ENCODE measurements at regions not wholly inside any gene's neighbourhood (a gene's known extent, or its start where the extent isn't known, plus 50 kb on each side); places are given as distances from the start of the nearest gene placed in this dataset.

- TF ChIP-seq CTCF (IDR thresholded peaks at IDR 0.05; ENCODE audit: partially characterized antibody, unreplicated experiment), result no peak
- Mint-ChIP-seq H3K27ac (ENCODE audit: unreplicated experiment) (no peak overlapping the region), H3K4me1 (ENCODE audit: low read depth, unreplicated experiment) (peaks cover 14% of the 10 kb centered on the region), H3K27me3 (ENCODE audit: unreplicated experiment) (peaks cover 8% of the 10 kb centered on the region), H3K9me3 (ENCODE audit: unreplicated experiment) (peaks cover 9% of the 10 kb centered on the region), H3K36me3 (ENCODE audit: unreplicated experiment) (peaks cover 22% of the 10 kb centered on the region), H3K4me3 (ENCODE audit: unreplicated experiment) (no peak overlapping the region)
- DNase-seq, result no peak
These were observed 127.2 kb upstream of the PPP2R2D start for GRCh38 chr10:131773370-131774343.

GRCh38 chr10:131774681-131775085 lies 126.1 kb upstream of the PPP2R2D start:
- TF ChIP-seq CTCF (IDR thresholded peaks at IDR 0.05; ENCODE audit: partially characterized antibody, unreplicated experiment), result no peak
- H3K36me3 Mint-ChIP-seq (ENCODE audit: unreplicated experiment), result peaks cover 26% of the 10 kb centered on the region
- H3K9me3 Mint-ChIP-seq (ENCODE audit: unreplicated experiment), result peaks cover 12% of the 10 kb centered on the region
- peaks cover 8% of the 10 kb centered on the region for H3K27me3 Mint-ChIP-seq (ENCODE audit: unreplicated experiment)
- H3K4me3 Mint-ChIP-seq (ENCODE audit: unreplicated experiment), result no peak overlapping the region
- no peak for DNase-seq
- H3K4me1 Mint-ChIP-seq (ENCODE audit: low read depth, unreplicated experiment), result peaks cover 8% of the 10 kb centered on the region
- H3K27ac Mint-ChIP-seq (ENCODE audit: unreplicated experiment), result no peak overlapping the region

- H3K4me3 Mint-ChIP-seq (ENCODE audit: unreplicated experiment), result no peak overlapping the region
These were observed 125.4 kb upstream of the PPP2R2D start for GRCh38 chr10:131775433-131775832.

GRCh38 chr10:131775833-131776232 lies 125.0 kb upstream of the PPP2R2D start:
- DNase-seq, result no peak
- Mint-ChIP-seq H3K4me3 (ENCODE audit: unreplicated experiment) (no peak overlapping the region), H3K27me3 (ENCODE audit: unreplicated experiment) (peaks cover 14% of the 10 kb centered on the region), H3K27ac (ENCODE audit: unreplicated experiment) (no peak overlapping the region), H3K36me3 (ENCODE audit: unreplicated experiment) (peaks cover 26% of the 10 kb centered on the region), H3K9me3 (ENCODE audit: unreplicated experiment) (peaks cover 11% of the 10 kb centered on the region), H3K4me1 (ENCODE audit: low read depth, unreplicated experiment) (no peaks in the 10 kb centered on the region)
- no peak for TF ChIP-seq CTCF (IDR thresholded peaks at IDR 0.05; ENCODE audit: partially characterized antibody, unreplicated experiment)

More at GRCh38 chr10:131775433-131775832, 125.4 kb upstream of the PPP2R2D start:
- TF ChIP-seq CTCF (IDR thresholded peaks at IDR 0.05; ENCODE audit: partially characterized antibody, unreplicated experiment), result no peak
- H3K27me3 Mint-ChIP-seq (ENCODE audit: unreplicated experiment), result peaks cover 11% of the 10 kb centered on the region
- peaks cover 26% of the 10 kb centered on the region for H3K36me3 Mint-ChIP-seq (ENCODE audit: unreplicated experiment)
- H3K4me1 Mint-ChIP-seq (ENCODE audit: low read depth, unreplicated experiment), result peaks cover under 1% of the 10 kb centered on the region
- no peak overlapping the region for H3K27ac Mint-ChIP-seq (ENCODE audit: unreplicated experiment)
- H3K9me3 Mint-ChIP-seq (ENCODE audit: unreplicated experiment), result peaks cover 11% of the 10 kb centered on the region
- DNase-seq, result no peak

- Mint-ChIP-seq H3K4me1 (ENCODE audit: low read depth, unreplicated experiment) (no peaks in the 10 kb centered on the region), H3K9me3 (ENCODE audit: unreplicated experiment) (peaks cover 11% of the 10 kb centered on the region), H3K4me3 (ENCODE audit: unreplicated experiment) (no peak overlapping the region), H3K27ac (ENCODE audit: unreplicated experiment) (no peak overlapping the region), H3K36me3 (ENCODE audit: unreplicated experiment) (peaks cover 26% of the 10 kb centered on the region), H3K27me3 (ENCODE audit: unreplicated experiment) (peaks cover 10% of the 10 kb centered on the region)
- no peak for DNase-seq
- TF ChIP-seq CTCF (IDR thresholded peaks at IDR 0.05; ENCODE audit: partially characterized antibody, unreplicated experiment), result no peak
These were observed 124.3 kb upstream of the PPP2R2D start for GRCh38 chr10:131776496-131776895.
